HEK293 (cell line): ENCODE measurements at regions not wholly inside any gene's neighbourhood (a gene's known extent, or its start where the extent isn't known, plus 50 kb on each side); places are given as distances from the start of the nearest gene placed in this dataset.
A peak's percentile ranks its signal among the peaks of the same experiment; 100 is the strongest.

ENCODE experiments used
- CTCF ChIA-PET: fragments of 350-600 bp; formaldehyde crosslinking; extraction: SDS; loops from one replicate; lab custom pipeline; 2021; ENCODE audit warnings: antibody characterized with exemption; lab: Yijun Ruan, JAX
- POLR2A ChIA-PET: fragments of 300-600 bp; formaldehyde crosslinking; extraction: SDS; loops from one replicate; lab custom pipeline; 2020; ENCODE audit warnings: antibody characterized with exemption, inconsistent platforms; lab: Yijun Ruan, JAX
- H3K27ac ChIP-seq: fragments of 200-500 bp; sonication (Bioruptor generic); 2 replicates; pipeline ENCODE4 v1.5.1; 2014; ENCODE audit warnings: low read depth, low read length, control low read depth, inconsistent platforms; ENCODE audit errors: extremely low read depth
- H3K36me3 ChIP-seq, 2 experiments: fragments of 200-500 bp in 1 of 2; sonication (Bioruptor generic) in 1 of 2; 1 replicate in 1 of 2; 2 replicates in 1 of 2; pipeline ENCODE4 v1.5.1; 2014 to 2017; ENCODE audit warnings: inconsistent platforms in 2 of 2, low read length in 2 of 2; ENCODE audit not compliant: control insufficient read depth in 2 of 2, insufficient read depth in 1 of 2
- H3K4me1 ChIP-seq: fragments of 200-500 bp; sonication (Bioruptor generic); 2 replicates; pipeline ENCODE4 v1.5.1; 2014; ENCODE audit warnings: mild to moderate bottlenecking, low read length, inconsistent platforms; ENCODE audit not compliant: control insufficient read depth, insufficient read depth
- H3K4me3 ChIP-seq: 2 replicates; pipeline ENCODE4 v1.5.1; 2011; ENCODE audit warnings: low read depth, mild to moderate bottlenecking, control low read depth, low read length, moderate library complexity
- H3K9me3 ChIP-seq: fragments of 200-500 bp; sonication (Bioruptor generic); 2 replicates; pipeline ENCODE4 v1.5.1; 2014; ENCODE audit warnings: low read depth, low read length, inconsistent platforms; ENCODE audit not compliant: control insufficient read depth, insufficient read depth
- EGR2 ChIP-seq: fragments of 450-650 bp; formaldehyde crosslinking; IDR thresholded peaks from 2 replicates; pipeline ENCODE4 v1.5.1; 2016; ENCODE audit warnings: low read depth, missing biosample characterization, missing genetic modification characterization
- GLI2 ChIP-seq: fragments of 450-650 bp; formaldehyde crosslinking; IDR thresholded peaks from 2 replicates; pipeline ENCODE4; 2017; ENCODE audit warnings: missing biosample characterization, missing genetic modification characterization, low read depth, borderline replicate concordance
- OSR2 ChIP-seq: fragments of 450-650 bp; formaldehyde crosslinking; IDR thresholded peaks from 2 replicates; pipeline ENCODE4 v1.5.1; 2016; ENCODE audit warnings: missing biosample characterization, missing genetic modification characterization
- PRDM6 ChIP-seq: fragments of 450-650 bp; formaldehyde crosslinking; IDR thresholded peaks from 2 replicates; pipeline ENCODE4 v1.5.1; 2017; ENCODE audit warnings: missing biosample characterization, missing genetic modification characterization
- WT1 ChIP-seq: fragments of 450-650 bp; formaldehyde crosslinking; IDR thresholded peaks from 2 replicates; pipeline ENCODE4 v1.5.1; 2016; ENCODE audit warnings: missing biosample characterization, missing genetic modification characterization
- ZBTB17 ChIP-seq: fragments of 450-650 bp; formaldehyde crosslinking; IDR thresholded peaks from 2 replicates; pipeline ENCODE4 v1.5.1; 2016; ENCODE audit warnings: missing biosample characterization, missing genetic modification characterization
- ZNF132 ChIP-seq: fragments of 450-650 bp; formaldehyde crosslinking; IDR thresholded peaks from 2 replicates; pipeline ENCODE4 v1.5.1; 2017; ENCODE audit warnings: missing biosample characterization, missing genetic modification characterization, borderline replicate concordance
- ZNF169 ChIP-seq: fragments of 450-650 bp; formaldehyde crosslinking; IDR thresholded peaks from 2 replicates; pipeline ENCODE4 v1.5.1; 2016; ENCODE audit warnings: missing biosample characterization, missing genetic modification characterization
- ZNF18 ChIP-seq: fragments of 450-650 bp; formaldehyde crosslinking; IDR thresholded peaks from 2 replicates; pipeline ENCODE4 v1.5.1; 2016; ENCODE audit warnings: missing biosample characterization, missing genetic modification characterization
- ZNF211 ChIP-seq: fragments of 450-650 bp; formaldehyde crosslinking; IDR thresholded peaks from 2 replicates; pipeline ENCODE4 v1.5.1; 2016; ENCODE audit warnings: low read depth, missing biosample characterization, missing genetic modification characterization
- ZNF24 ChIP-seq: fragments of 450-650 bp; formaldehyde crosslinking; IDR thresholded peaks from 2 replicates; pipeline ENCODE4 v1.5.1; 2016; ENCODE audit warnings: missing biosample characterization, missing genetic modification characterization
- ZNF302 ChIP-seq: fragments of 450-650 bp; formaldehyde crosslinking; IDR thresholded peaks from 2 replicates; pipeline ENCODE4 v1.5.1; 2016; ENCODE audit warnings: missing biosample characterization, missing genetic modification characterization, low read depth
- ZNF366 ChIP-seq: fragments of 450-650 bp; formaldehyde crosslinking; conservative IDR thresholded peaks from 2 replicates; pipeline ENCODE4 v1.5.1; 2016; ENCODE audit warnings: missing biosample characterization, missing genetic modification characterization
- ZNF391 ChIP-seq: fragments of 450-650 bp; formaldehyde crosslinking; IDR thresholded peaks from 2 replicates; pipeline ENCODE4 v1.5.1; 2016; ENCODE audit warnings: low read depth, missing biosample characterization, missing genetic modification characterization, borderline replicate concordance
- ZNF549 ChIP-seq: fragments of 450-650 bp; IDR thresholded peaks from 2 replicates; pipeline ENCODE4 v1.5.1; 2018; ENCODE audit warnings: missing biosample characterization, missing genetic modification characterization, mild to moderate bottlenecking, inconsistent platforms, moderate library complexity
- ZNF654 ChIP-seq: fragments of 450-650 bp; formaldehyde crosslinking; IDR thresholded peaks from 2 replicates; pipeline ENCODE4 v1.5.1; 2016; ENCODE audit warnings: low read depth, missing biosample characterization, missing genetic modification characterization

- H3K36me3 ChIP-seq = no peaks in the 10 kb centered on the region
- no peak overlapping the region for H3K27ac ChIP-seq
- TF ChIP-seq EGR2 (tag by site-specific recombination) (no peak), PRDM6 (peak; percentile 42; the same call in 1 of the 2 replicates), ZNF366 (tag by site-specific recombination) (0 out of 2 replicates have a peak, but pooled peaks have one; percentile 31), WT1 (tag by site-specific recombination) (peak; percentile 81)
- H3K9me3 ChIP-seq = no peaks in the 10 kb centered on the region
- H3K4me3 ChIP-seq = no peak overlapping the region
- ChIA-PET CTCF (no interaction called here), POLR2A (no interaction called here)
- H3K4me1 ChIP-seq = no peaks in the 10 kb centered on the region
Observed at GRCh38 chr2:185201063-185201462, 537.5 kb upstream of the FSIP2 start.

GRCh38 chr2:185202381-185202780 is 536.2 kb upstream of the FSIP2 start:
- H3K36me3 ChIP-seq = no peaks in the 10 kb centered on the region
- no peaks in the 10 kb centered on the region for H3K4me1 ChIP-seq
- ChIA-PET POLR2A (no interaction called here), CTCF (no interaction called here)
- TF ChIP-seq ZBTB17 (tag by site-specific recombination) (no peak), ZNF302 (tag by site-specific recombination) (no peak), ZNF169 (tag by site-specific recombination) (no peak)
- no peaks in the 10 kb centered on the region for H3K9me3 ChIP-seq
- no peak overlapping the region for H3K4me3 ChIP-seq
- H3K27ac ChIP-seq = no peak overlapping the region

GRCh38 chr2:185202945-185203528 is 535.6 kb upstream of the FSIP2 start:
- ChIA-PET CTCF (no interaction called here), POLR2A (no interaction called here)
- Histone ChIP-seq H3K4me3 (no peak overlapping the region), H3K27ac (no peak overlapping the region), H3K4me1 (no peaks in the 10 kb centered on the region), H3K9me3 (no peaks in the 10 kb centered on the region), H3K36me3 (no peaks in the 10 kb centered on the region)
- TF ChIP-seq GLI2 (no peak), WT1 (tag by site-specific recombination) (peak; percentile 57; the same call in 1 of the 2 replicates), ZNF18 (tag by site-specific recombination) (no peak)

- no peaks in the 10 kb centered on the region for H3K4me1 ChIP-seq
- H3K9me3 ChIP-seq = no peaks in the 10 kb centered on the region
- TF ChIP-seq OSR2 (tag by site-specific recombination) (no peak), ZNF132 (tag by site-specific recombination) (no peak), ZNF654 (tag by site-specific recombination) (peak; percentile 48), EGR2 (tag by site-specific recombination) (no peak), ZNF391 (tag by site-specific recombination) (no peak), ZNF211 (no peak), ZNF24 (tag by site-specific recombination) (no peak), ZNF549 (tag by site-specific recombination) (no peak)
- H3K27ac ChIP-seq = no peak overlapping the region
- POLR2A ChIA-PET = no interaction called here
- CTCF ChIA-PET = interaction anchor here (0.7 to 1.0 kb wide), 4 partner anchors 72 to 531 kb away, joined by 3 to 4 read pairs (median 3); no protein-coding TSS in a partner anchor
- H3K4me3 ChIP-seq = no peak overlapping the region
- H3K36me3 ChIP-seq = no peaks in the 10 kb centered on the region
Observed at GRCh38 chr2:185208261-185208660, 530.3 kb upstream of the FSIP2 start.
